Stimulated activated CD4-positive, alpha-beta T cell treated with anti-CD3 and anti-CD28 coated beads, Interleukin-2, amount 100 ng/mL, for 24 hours (primary cell): ENCODE measurements at regions not wholly inside any gene's neighbourhood (a gene's known extent, or its start where the extent isn't known, plus 50 kb on each side); places are given as distances from the start of the nearest gene placed in this dataset.
"Not testable (repeated sequence)": the region's sequence is repeated elsewhere in the genome, so short reads cannot be mapped to it uniquely, and the experiment has no call there.

Experiments
- DNase-seq, 2 donors: peaks; one replicate each; pipeline ENCODE4 v3.0.0-alpha.2; 2020

DNA sequence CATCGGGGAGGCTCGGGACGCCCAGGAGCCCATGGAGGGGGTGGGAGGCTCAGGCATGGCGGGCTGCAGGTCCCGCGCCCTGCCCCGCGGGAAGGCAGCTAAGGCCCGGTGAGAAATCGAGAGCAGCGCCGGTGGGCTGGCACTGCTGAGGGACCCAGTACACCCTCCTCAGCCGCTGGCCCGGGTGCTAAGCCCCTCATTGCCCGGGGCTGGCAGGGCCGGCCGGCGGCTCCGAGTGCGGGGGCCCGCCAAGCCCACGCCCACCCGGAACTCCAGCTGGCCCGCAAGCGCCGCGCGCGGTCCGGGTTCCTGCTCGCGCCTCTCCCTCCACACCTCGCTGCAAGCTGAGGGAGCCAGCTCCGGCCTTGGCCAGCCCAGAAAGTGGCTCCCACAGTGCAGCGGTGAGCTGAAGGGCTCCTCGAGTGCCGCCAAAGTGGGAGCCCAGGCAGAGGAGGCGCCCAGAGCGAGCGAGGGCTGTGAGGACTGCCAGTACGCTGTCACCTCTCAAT is 195.0 kb upstream of the PIK3R1 start:
- not testable (repeated sequence) for DNase-seq

DNA sequence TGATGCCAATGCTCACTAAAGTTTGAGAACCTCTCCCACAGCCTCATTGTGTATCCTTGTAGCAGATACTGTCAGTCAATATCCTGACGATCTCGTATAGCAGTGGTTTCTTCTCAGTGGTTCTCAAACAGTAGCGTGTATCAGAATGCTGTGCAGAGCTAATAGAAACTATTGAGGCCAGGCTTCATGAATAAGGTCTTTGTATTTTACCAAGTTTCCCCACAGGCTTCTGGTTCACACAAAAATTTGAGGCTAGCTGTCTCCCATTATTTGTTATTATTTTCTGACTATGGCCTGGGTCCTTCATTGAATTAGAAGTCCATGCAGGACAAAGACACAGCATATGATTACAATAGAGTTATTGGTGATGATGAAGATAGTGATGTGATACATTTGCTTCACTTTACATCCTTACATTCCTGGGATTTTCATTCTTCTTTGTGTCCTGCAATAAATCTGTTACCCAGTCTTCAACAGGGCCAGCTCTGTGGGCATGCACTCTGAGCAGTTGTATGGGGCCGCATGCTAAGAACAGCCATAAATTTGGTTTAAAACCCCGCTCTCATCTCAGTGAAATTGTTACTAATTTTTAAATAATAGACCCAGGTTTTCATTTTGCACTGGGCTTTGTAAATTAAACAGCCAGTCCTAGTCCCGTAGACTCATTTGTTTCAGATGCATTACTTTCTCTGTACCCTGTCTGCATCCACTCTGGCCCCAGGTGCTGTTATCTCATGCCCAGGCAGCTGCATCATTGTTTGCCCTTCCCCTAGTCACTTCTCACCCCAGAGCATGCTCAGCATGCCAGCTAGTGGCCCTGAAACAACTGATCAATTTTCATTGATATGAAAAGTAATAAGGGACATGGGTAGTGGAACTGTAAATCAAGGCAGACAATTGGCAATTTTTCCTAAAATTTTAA is 199.9 kb upstream of the PIK3R1 start:
- no peak for DNase-seq

DNA sequence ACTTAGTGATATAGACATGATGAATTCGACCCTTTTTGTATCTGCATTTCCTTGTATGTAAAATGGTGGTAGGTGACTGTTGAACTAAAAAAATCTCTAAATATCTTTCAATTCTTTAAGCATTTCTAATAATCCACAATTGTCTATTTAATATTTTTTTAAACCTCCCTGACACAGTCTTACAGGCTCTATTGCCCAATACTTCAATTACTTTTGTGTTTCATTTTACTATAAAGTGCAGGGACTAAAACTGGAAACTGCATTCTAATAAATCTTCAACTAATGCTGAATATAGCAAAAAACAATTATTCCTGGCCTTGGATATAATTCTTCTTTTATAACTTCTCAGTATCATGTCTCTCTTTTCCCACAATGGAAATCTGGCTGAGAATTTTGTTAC is 202.7 kb upstream of the PIK3R1 start:
- DNase-seq, result no peak

DNA sequence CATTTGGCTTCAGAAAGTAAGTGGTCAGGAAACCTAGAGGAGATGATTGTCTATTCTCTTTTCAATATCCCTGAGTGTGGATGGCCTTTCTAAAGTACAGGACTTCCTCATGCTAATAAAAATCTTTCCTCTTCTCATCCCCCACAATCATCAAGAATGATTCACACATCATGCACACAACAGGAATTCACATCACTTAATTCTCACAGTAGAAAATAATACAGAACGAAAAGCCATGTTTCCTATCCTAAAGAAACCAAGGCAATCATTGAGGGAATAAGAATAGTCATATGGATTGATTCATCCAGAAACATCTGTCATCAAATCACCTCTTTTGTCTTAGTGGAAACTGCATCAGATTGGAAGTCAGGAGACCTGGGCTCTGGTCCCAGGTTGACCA is 203.1 kb upstream of the PIK3R1 start:
- no peak for DNase-seq

DNA sequence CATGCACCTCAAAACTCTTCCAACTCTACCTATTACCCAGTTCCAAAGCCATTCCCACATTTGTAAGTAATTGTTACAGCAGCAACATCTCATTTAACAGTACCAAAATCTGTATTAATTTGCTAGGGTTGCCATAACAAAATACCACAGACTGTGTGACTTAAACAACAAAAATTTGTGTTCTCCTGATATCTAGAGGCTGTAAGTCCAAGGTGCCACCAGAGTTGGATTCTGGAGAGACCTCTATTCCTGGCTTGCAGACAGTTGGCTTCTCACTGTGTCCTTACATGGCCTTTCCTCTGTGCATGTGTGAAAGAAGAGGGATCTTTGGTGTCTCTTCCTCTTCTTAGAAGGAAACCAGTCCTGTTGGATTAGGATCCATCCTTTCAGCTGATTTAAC is 203.8 kb upstream of the PIK3R1 start:
- no peak for DNase-seq

DNA sequence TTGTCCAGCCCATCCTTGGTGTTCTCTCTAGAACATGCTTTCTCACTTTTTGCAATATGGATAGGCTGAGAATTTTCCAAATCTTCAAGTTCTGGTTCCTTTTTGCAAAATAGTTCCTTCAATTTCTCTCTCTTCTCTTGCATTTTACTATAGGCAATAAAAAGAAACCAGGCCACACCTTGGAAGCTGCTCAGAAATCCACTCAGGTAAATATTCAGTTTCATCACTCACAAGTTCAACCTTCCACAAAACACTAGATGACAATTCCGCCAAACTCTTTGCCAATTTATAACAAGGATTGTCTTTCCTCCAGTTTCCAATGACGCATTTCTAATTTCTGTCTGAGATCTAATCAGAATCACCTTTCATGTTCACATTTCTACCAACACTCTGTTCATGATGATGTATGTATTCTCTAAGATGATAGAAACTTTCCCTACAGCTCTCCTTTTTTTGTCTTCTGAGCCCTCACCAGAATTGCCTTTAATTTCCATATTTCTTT is 204.2 kb upstream of the PIK3R1 start:
- no peak for DNase-seq

DNA sequence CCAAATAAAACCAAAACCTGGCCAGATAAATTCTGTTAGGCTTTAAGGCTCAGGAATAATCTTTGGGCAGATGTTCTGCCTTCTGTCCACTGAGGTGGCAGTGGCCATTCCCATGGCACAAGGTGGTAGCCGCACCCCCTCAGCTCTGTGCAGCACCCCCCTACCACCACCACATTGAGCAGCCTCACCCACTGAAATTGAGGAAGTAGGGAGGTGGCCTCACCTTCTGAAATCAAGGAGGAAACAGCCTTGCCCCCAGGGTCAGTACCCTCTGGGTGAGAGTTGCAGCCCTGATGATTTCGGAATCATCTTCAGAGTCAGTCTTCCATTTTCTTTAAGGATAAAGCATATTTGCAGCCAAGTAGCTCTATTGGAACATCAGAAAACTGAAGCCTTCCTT is 204.8 kb upstream of the PIK3R1 start:
- no peak for DNase-seq

DNA sequence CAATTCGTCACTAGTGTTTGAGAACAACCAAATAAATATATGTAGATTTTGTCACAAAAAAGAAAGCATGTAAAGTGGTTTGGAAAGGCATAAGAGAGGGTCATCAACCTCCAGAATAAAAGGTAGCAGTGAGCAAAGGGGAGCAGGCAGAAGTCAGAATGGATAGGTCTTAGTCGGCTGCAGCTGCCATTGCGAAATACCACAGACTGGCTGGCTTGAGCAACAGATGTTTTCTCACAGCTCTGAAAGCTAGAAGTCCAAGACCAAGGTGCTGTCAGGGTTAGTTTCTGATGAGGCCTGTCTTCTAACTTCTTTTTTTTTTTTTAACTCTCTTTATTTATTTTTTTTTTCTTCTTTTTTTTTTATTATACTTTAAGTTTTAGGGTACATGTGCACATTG is 208.1 kb upstream of the PIK3R1 start:
- DNase-seq, result no peak

DNA sequence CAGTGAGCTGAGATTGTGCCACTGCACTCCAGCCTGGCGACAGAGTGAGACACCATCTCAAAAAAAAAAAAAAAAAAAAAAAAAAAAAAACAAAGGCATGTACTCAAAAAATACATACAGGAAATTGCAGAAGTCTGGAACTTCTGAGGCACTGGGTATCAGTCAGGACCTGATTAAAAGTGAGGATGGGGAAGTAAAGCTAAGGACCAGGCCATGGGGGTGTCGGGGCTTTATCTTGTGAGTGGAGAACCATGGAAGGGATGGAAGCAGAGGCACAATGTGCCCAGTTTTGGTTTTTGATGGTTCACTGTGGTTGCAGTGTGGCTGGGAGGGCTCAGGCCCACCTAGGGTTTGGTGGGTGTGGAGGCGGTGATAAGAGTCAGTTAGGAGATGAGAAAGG is 212.7 kb upstream of the PIK3R1 start:
- no peak for DNase-seq

DNA sequence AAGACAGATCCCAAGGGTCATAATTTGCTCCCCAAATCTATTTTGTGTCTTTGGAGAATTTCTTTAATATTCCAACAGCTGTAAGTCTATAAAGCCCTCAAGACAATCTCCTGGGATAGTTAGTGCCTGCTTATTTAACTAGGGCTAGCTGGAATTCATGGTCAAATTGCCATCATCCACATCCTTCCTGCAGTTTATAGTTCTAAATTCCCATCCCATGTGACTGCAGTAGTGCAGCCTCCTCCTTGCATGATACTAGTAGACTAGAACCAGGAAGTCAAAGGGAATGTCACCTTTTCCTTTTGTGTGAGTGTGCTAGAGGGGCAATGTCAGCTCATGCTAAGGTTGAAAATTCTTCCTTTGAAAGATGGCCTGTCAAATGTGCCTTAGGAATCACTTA is 214.8 kb upstream of the PIK3R1 start:
- no peak for DNase-seq

DNA sequence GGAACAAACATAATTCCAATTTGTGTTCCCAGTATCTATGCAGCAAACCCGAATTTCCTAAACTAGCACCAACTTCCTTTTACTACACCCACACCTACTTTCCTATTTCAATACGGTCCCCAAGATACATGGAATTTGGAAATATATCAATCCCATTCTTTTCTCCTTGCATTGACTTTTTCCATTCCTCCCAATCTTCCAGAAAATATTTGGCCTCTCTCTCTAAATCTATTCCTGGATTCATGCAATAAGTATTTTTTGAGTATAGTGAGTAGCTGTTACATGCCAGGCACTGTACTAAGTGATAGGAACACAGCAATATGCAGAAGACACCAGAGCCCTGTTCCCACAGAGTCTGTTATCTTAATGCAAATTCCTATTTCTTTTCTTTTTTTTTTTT is 216.2 kb upstream of the PIK3R1 start:
- no peak for DNase-seq

DNA sequence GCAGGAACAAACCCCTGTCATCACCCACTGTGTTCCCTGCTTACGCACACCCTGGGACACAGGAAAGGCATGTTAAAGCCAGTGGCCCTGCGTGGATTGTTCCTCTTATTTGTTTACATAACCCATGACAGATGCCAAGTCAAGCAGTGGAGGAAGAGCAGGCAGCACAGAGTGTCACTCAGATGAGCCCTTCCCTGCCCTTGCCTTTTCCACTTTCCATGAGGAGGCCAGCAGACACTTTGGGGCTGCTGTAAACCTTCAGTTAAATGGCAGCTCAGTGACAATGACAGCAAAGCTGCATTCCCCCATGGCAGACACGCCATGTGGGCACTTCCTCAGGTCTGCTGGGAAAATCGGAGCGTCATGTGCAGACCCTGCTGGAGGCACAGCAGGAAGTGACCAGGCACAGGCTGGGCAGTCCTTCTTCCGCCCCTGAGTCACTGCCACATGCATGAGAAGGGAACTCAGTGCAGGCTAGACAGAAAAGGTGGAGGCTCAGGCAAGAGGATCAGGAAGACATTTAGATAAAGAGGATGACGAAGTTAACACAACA is 216.8 kb upstream of the PIK3R1 start:
- no peak for DNase-seq

DNA sequence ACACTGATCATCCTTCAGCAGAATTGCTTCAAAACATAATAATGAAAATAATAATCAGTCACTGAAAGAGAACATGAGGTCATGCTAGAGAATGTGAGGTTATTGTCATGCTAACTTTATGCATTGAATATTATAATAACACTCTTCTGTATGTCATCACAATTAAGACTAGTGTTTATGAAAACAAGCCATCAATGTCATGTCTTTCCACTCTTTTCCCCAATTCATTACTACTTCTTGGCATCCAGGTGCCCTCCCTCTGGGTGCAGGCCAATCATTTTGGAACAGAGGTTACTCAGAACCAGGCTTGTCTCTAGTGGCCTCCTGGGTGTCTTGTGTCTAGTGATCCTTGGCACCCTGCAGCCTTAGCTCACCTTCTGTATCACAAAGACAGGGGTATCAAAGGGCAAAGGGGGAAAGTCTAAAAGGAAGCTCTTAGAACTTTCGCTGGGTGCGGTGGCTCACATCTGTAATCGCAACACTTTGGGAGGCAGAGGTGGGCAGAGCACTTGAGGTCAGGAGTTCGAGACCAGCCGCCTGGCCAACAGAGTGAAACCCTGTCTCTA is 217.6 kb upstream of the PIK3R1 start:
- DNase-seq, result no peak

DNA sequence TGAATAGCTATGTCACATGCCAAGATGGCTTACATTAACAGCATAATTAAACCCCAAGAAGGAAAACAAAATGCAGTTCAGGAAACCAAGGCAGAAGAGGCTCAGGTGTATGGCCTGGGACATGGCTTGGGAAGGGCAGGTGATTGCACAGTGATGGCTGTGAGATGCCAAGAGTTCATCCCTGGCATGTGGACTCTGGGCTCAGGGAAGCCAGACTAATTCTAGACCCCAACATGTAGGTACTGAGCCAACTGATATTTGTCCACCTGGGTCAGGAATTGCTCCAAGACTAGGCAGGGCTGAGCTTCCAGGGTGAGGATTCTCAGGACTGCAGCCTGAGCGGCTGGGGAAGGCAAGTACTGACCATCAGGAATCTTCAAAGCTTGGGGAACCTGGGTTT is 218.4 kb upstream of the PIK3R1 start:
- DNase-seq, result no peak

DNA sequence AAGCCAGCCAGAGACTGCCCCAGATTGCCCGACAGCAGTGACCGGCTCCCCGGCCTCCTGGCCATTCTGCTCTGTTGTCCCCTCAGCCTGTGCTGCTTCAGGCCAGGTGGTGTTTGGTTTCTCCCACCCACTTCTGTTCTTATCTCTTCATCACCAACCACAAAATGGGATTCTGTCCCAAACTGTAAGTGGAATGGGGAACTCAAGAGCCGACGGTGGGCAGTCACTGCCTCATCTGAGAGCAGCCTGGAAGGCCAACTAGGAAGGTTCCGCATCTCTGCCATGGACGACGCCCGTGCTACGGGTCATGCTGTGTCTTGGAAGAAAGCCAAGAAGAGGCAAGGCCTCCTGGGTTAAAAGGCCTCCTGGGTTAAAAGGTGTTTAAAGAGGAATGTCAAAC is 219.0 kb upstream of the PIK3R1 start:
- DNase-seq, result no peak

DNA sequence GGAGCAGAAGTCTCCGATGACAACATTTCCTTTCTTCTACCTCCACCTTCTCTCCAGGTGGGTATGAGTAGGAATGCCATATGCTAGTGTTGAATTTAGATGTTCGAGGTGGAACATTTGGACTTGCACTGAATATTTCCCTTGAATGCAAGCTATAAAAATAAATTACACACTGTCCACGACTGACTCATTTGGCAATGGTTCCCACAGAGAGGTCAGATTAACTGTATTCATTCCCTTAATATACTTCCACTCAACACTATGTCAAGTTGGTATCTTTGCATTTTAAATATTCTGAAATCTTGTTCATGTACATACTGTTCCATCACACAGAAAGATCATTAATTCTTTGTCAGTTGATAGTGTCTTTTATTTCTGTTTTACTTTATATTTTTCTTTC is 222.6 kb upstream of the PIK3R1 start:
- DNase-seq, result no peak

DNA sequence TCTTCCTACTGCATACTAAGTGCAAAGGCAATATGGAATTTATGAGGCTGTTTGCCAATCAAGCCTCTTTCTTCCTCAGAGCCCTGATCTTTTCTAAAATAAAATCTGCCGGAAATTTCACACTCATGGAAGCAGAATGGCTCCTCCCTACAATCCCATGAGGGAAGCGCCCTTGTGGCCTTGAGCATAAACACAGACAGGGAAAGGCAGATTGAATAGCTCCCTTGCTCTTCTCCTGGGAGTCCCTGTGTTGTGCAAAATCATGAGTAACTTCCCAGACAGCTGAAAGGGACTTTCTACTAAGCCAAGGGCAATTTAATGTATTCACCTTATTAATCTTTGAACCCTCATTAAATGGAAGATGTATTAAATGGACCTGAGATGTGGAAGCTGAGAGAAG is 226.1 kb upstream of the PIK3R1 start:
- DNase-seq, result no peak

DNA sequence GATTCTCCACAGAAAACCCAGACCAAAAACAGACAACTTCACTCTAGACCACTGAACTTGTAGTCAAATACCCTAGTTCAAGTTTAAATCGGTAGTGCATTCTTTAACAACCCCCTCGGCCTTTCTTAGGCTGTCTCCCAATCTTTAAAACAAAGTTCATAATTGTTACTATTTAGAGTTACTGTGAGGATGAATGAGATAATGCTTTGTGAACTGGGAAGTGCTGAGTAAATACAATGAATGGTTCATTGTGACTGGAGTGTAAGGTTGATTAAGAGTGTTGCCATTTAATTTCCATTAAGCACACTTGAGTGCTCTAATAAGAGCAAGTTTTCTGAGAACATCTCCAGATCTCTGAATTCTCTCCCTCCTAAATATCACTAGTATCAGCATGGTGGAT is 228.8 kb upstream of the PIK3R1 start:
- DNase-seq, result no peak

DNA sequence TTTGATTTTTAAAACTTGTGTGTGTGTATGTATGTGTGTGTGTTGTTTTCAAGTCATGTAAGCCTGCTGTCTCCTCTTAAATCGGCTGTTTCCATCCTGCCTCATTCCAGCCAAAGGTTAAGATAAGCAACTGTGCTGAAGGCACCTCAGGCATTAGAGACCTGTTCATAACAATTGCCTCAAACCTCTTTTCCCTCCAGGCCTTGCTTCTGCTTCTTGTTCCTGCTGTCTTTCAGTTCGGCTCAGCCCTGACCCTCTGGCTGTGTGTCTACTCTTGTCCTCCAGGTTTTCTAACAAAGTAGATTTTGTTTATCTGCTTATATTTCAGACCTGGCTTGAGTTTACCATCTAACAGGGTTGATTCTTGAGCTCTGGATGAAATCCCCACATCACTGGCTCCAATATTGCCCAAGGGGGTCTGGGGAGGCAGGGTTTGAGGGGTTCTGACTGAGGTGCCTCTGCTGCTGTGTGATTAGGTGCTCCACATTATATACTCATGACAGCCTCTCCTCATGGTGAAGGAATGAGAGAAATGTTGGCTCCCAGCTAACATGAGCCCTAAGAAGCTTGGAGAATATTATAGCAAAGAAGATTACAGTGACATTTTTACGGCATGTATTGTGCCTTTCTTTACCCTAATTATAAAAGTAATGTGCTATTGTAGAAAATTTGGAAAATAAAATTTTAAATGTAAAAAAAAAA is 229.7 kb upstream of the PIK3R1 start:
- no peak for DNase-seq

DNA sequence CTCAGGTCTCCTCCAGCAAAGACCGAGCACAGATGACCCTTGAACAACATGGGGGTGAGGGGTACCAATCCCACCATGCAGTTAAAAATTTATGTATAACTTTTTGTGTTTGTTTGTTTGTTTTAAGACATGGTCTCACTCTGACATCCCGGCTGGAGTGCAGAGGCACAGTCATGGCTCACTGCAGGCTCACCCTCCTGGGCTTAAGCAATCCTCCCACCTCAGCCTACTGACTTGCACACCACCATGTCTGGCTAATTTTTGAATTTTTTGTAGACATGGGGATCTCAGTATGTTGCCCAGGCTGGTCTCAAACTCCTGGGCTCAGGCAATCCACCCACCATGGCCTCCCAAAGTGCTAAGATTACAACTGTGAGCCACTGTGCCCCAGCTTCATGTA is 231.0 kb upstream of the PIK3R1 start:
- no peak for DNase-seq

DNA sequence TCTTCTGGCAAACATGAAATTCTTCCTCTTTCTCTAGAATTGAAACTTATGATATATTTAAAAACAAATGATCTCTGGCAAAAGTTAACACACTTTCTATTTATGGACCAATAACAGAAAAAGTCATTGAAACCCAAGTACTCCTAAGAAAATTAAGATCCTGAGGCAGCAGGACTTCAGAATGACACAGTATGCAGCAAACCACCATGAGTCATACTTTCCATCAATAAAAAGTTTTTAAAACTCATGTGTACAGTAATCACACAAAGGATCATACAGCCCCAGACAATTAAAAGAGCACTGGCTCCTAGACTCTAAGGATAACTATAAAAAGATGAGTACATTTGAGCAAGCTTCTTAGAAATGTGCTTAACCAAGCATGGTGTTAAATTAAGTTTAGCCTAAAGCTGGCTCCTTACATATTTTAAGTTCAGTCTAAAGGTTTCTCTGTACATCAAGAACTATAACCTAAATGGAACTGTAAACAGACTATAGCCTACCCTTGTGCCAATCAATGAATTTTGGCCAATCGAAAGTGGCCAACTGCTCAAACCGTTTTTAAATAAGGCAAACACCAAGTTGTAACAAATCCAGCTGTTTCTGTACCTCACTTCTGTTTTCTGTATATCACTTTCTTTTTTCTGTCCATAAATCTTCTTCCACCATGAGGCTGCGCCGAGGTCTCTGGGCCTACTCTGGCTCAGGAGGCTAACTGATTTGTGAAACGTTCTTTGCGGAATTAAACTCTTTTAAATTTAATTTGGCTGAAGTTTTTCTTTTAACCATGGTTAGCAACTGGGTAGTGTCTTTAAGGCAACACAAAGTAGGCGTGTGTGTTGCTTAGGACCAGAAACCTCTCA is 232.1 kb upstream of the PIK3R1 start:
- DNase-seq, result no peak

DNA sequence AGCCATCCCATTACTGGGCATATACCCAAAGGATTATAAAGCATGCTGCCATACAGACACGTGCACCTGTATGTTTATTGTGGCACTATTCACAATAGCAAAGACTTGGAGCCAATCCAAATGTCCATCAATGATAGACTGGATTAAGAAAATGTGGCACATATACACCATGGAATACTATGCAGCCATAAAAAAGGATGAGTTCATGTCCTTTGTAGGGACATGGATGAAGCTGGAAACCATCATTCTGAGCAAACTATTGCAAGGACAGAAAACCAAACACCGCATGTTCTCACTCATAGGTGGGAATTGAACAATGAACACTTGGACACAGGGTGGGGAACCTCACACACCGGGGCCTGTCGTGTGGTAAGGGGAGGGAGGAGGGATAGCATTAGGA is 233.4 kb upstream of the PIK3R1 start:
- not testable (repeated sequence) for DNase-seq
